Spleen (tissue), 11 donors: ENCODE measurements at regions not wholly inside any gene's neighbourhood (a gene's known extent, or its start where the extent isn't known, plus 50 kb on each side); places are given as distances from the start of the nearest gene placed in this dataset.

ENCODE experiments used
- DNase-seq: peaks from one replicate; pipeline ENCODE4 v3.0.0-alpha.2; 2020
- H3K27ac ChIP-seq, 8 donors: fragments of 200-600 bp; sonication (generic) in 7 of 8; 1 replicate in 4 of 8; 2 replicates in 4 of 8; pipeline versions ENCODE4 v1.5.0 to v1.8.0; 2016 to 2021; ENCODE audit warnings: inconsistent platforms in 4 of 8, mild to moderate bottlenecking in 4 of 8, moderate library complexity in 1 of 8
- H3K27me3 ChIP-seq, 7 donors: fragments of 200-600 bp; sonication (generic) in 6 of 7; replicated peaks in 1 of 7; 1 replicate in 4 of 7; 2 replicates in 3 of 7; pipeline versions ENCODE4 v1.5.0 to v1.8.0; 2016 to 2021; ENCODE audit warnings: inconsistent platforms in 3 of 7, mild to moderate bottlenecking in 1 of 7
- H3K36me3 ChIP-seq, 6 donors: fragments of 200-600 bp; sonication (generic) in 5 of 6; 1 replicate in 4 of 6; 2 replicates in 2 of 6; pipeline versions ENCODE4 v1.5.0 to v1.8.0; 2016 to 2021; ENCODE audit warnings: inconsistent platforms in 2 of 6
- H3K4me1 ChIP-seq, 6 donors: fragments of 200-600 bp; sonication (generic) in 5 of 6; 1 replicate in 3 of 6; 2 replicates in 3 of 6; pipeline versions ENCODE4 v1.5.0 to v1.8.0; 2016 to 2021; ENCODE audit warnings: inconsistent platforms in 3 of 6
- H3K4me3 ChIP-seq, 8 donors: fragments of 200-600 bp; sonication (generic) in 7 of 8; 1 replicate in 4 of 8; 2 replicates in 4 of 8; pipeline versions ENCODE4 v1.5.0 to v1.8.0; 2016 to 2021; ENCODE audit warnings: inconsistent platforms in 4 of 8, mild to moderate bottlenecking in 4 of 8, moderate library complexity in 2 of 8
- H3K9me3 ChIP-seq, 8 donors: fragments of 200-600 bp; sonication (generic) in 7 of 8; 1 replicate in 4 of 8; 2 replicates in 4 of 8; pipeline versions ENCODE4 v1.5.0 to v1.8.0; 2016 to 2021; ENCODE audit warnings: inconsistent platforms in 4 of 8
- POLR2A ChIP-seq, 3 donors: fragments of 450-650 bp; IDR thresholded peaks; one replicate each; pipeline ENCODE4 v1.5.1; 2017; ENCODE audit warnings: antibody characterized with exemption in 3 of 3, mild to moderate bottlenecking in 1 of 3
- POLR2AphosphoS5 ChIP-seq, 3 donors: sonication (generic); formaldehyde crosslinking; IDR thresholded peaks; one replicate each; pipeline ENCODE4 v1.5.1; 2017; ENCODE audit warnings: antibody characterized with exemption in 3 of 3
- WGBS, 5 donors: extraction: QIAGEN DNeasy Blood & Tissue Kit in 3 of 5; methylation state at CpG; one replicate each; pipeline versions ENCODE4 v1.1.5 to v1.1.7; 2013 to 2018; 5-methylcytosine and 5-hydroxymethylcytosine counted together
- intact Hi-C: fragments of 100-400 bp; cut with DNase I; formaldehyde crosslinking; loops from one replicate; pipeline ENCODE4 v1.15.0; 2023; ENCODE audit warnings: low total_unique reads
- TF ChIP-seq, protein P1 (sequence below), 11 experiments: fragments of 200-600 bp in 7 of 11; fragments of 450-650 bp in 4 of 11; sonication (generic) in 4 of 11; IDR thresholded peaks in 8 of 11; conservative IDR thresholded peaks in 3 of 11; 1 replicate in 7 of 11; 2 replicates in 4 of 11; pipeline versions ENCODE4 v1.4.0 to v1.8.0; 2016 to 2021; ENCODE audit warnings: antibody characterized with exemption in 11 of 11, inconsistent platforms in 4 of 11, mild to moderate bottlenecking in 1 of 11
- donor health status: healthy with polysubstance abuse.
- donor health status: DM: no; HTN: no; CAD: no; lungs with moderate emphysema.
- donor health status: DM: no; HTN: no; CAD: no.
- donor health status: Bipolar disorder and iron deficiency.
- donor health status: healthy.
- donor health status: DM: no; HTN: no; CAD: no.
- donor health status: DM: yes; HTN: yes; CAD: no.

- Histone ChIP-seq H3K9me3 (no peaks in the 10 kb centered on the region), H3K27me3 (peaks cover 0 to 23% (median 6%) of the 10 kb centered on the region in 7 donors), H3K27ac (no peak overlapping the region), H3K36me3 (no peaks in the 10 kb centered on the region), H3K4me1 (peaks cover 0 to 8% (median 6%) of the 10 kb centered on the region in 6 donors), H3K4me3 (no peak overlapping the region)
- intact Hi-C loops, result no loop called here
- WGBS, 5 donors, result 46 to 64% (median 52%) methylated on average over 5 of the region's 5 CpGs
- no peak for DNase-seq
- no peak for TF ChIP-seq POLR2AphosphoS5 (IDR thresholded peaks at IDR 0.05)
These were observed 116.2 kb downstream of the SMIM20 start for GRCh38 chr4:26030260-26030667.

- Histone ChIP-seq H3K27ac (no peak overlapping the region), H3K36me3 (no peaks in the 10 kb centered on the region), H3K4me1 (peaks cover 0 to 8% (median 6%) of the 10 kb centered on the region in 6 donors), H3K27me3 (peaks cover 0 to 23% (median 6%) of the 10 kb centered on the region in 7 donors), H3K9me3 (no peaks in the 10 kb centered on the region), H3K4me3 (no peak overlapping the region)
- intact Hi-C loops, result no loop called here
- DNase-seq, result no peak
- TF ChIP-seq POLR2AphosphoS5 (IDR thresholded peaks at IDR 0.05), result no peak
- TF ChIP-seq POLR2A (IDR thresholded peaks at IDR 0.05), result no peak
- TF ChIP-seq, protein P1, sequence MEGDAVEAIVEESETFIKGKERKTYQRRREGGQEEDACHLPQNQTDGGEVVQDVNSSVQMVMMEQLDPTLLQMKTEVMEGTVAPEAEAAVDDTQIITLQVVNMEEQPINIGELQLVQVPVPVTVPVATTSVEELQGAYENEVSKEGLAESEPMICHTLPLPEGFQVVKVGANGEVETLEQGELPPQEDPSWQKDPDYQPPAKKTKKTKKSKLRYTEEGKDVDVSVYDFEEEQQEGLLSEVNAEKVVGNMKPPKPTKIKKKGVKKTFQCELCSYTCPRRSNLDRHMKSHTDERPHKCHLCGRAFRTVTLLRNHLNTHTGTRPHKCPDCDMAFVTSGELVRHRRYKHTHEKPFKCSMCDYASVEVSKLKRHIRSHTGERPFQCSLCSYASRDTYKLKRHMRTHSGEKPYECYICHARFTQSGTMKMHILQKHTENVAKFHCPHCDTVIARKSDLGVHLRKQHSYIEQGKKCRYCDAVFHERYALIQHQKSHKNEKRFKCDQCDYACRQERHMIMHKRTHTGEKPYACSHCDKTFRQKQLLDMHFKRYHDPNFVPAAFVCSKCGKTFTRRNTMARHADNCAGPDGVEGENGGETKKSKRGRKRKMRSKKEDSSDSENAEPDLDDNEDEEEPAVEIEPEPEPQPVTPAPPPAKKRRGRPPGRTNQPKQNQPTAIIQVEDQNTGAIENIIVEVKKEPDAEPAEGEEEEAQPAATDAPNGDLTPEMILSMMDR (IDR thresholded peaks at IDR 0.05 in 8 of 11, conservative IDR thresholded peaks at IDR 0.05 in 3 of 11), result no peak
- WGBS, 5 donors, result 84 to 90% (median 87%) methylated on average over 8 of the region's 8 CpGs
These were observed 116.8 kb downstream of the SMIM20 start for GRCh38 chr4:26030780-26031179.

GRCh38 chr4:26031704-26032103, 117.7 kb downstream of the SMIM20 start:
- peaks cover 0 to 8% (median 6%) of the 10 kb centered on the region in 6 donors for H3K4me1 ChIP-seq
- DNase-seq, result no peak
- no peak overlapping the region for H3K27ac ChIP-seq
- TF ChIP-seq POLR2AphosphoS5 (IDR thresholded peaks at IDR 0.05) (no peak), POLR2A (IDR thresholded peaks at IDR 0.05) (no peak)
- TF ChIP-seq, protein P1 (IDR thresholded peaks at IDR 0.05 in 8 of 11, conservative IDR thresholded peaks at IDR 0.05 in 3 of 11), result no peak
- no peaks in the 10 kb centered on the region for H3K9me3 ChIP-seq
- intact Hi-C loops, result no loop called here
- H3K27me3 ChIP-seq, result peaks cover 0 to 23% (median 6%) of the 10 kb centered on the region in 7 donors
- H3K36me3 ChIP-seq, result no peaks in the 10 kb centered on the region
- 84 to 97% (median 87%) methylated on average over 4 of the region's 4 CpGs for WGBS, 5 donors
- H3K4me3 ChIP-seq, result no peak overlapping the region

- intact Hi-C loops, result no loop called here
- Histone ChIP-seq H3K36me3 (no peaks in the 10 kb centered on the region), H3K4me3 (no peak overlapping the region), H3K27me3 (peaks cover 0 to 23% (median 6%) of the 10 kb centered on the region in 7 donors), H3K27ac (no peak overlapping the region), H3K9me3 (no peaks in the 10 kb centered on the region), H3K4me1 (peaks cover 0 to 8% (median 6%) of the 10 kb centered on the region in 6 donors)
- TF ChIP-seq, protein P1 (IDR thresholded peaks at IDR 0.05 in 8 of 11, conservative IDR thresholded peaks at IDR 0.05 in 3 of 11), result no peak
- TF ChIP-seq POLR2A (IDR thresholded peaks at IDR 0.05) (no peak), POLR2AphosphoS5 (IDR thresholded peaks at IDR 0.05) (no peak)
- no peak for DNase-seq
- WGBS, 5 donors, result 88 to 95% (median 94%) methylated on average over 6 of the region's 6 CpGs
These were observed 118.1 kb downstream of the SMIM20 start for GRCh38 chr4:26032142-26032541.
